HEK293 (cell line): ENCODE measurements at regions not wholly inside any gene's neighbourhood (a gene's known extent, or its start where the extent isn't known, plus 50 kb on each side); places are given as distances from the start of the nearest gene placed in this dataset.

ENCODE experiments used
- CTCF ChIA-PET: fragments of 350-600 bp; formaldehyde crosslinking; extraction: SDS; loops from one replicate; lab custom pipeline; 2021; ENCODE audit warnings: antibody characterized with exemption; lab: Yijun Ruan, JAX
- POLR2A ChIA-PET: fragments of 300-600 bp; formaldehyde crosslinking; extraction: SDS; loops from one replicate; lab custom pipeline; 2020; ENCODE audit warnings: antibody characterized with exemption, inconsistent platforms; lab: Yijun Ruan, JAX
- H3K27ac ChIP-seq: fragments of 200-500 bp; sonication (Bioruptor generic); 2 replicates; pipeline ENCODE4 v1.5.1; 2014; ENCODE audit warnings: low read depth, low read length, control low read depth, inconsistent platforms; ENCODE audit errors: extremely low read depth
- H3K36me3 ChIP-seq, 2 experiments: fragments of 200-500 bp in 1 of 2; sonication (Bioruptor generic) in 1 of 2; 1 replicate in 1 of 2; 2 replicates in 1 of 2; pipeline ENCODE4 v1.5.1; 2014 to 2017; ENCODE audit warnings: inconsistent platforms in 2 of 2, low read length in 2 of 2; ENCODE audit not compliant: control insufficient read depth in 2 of 2, insufficient read depth in 1 of 2
- H3K4me1 ChIP-seq: fragments of 200-500 bp; sonication (Bioruptor generic); 2 replicates; pipeline ENCODE4 v1.5.1; 2014; ENCODE audit warnings: mild to moderate bottlenecking, low read length, inconsistent platforms; ENCODE audit not compliant: control insufficient read depth, insufficient read depth
- H3K4me3 ChIP-seq: 2 replicates; pipeline ENCODE4 v1.5.1; 2011; ENCODE audit warnings: low read depth, mild to moderate bottlenecking, control low read depth, low read length, moderate library complexity
- H3K9me3 ChIP-seq: fragments of 200-500 bp; sonication (Bioruptor generic); 2 replicates; pipeline ENCODE4 v1.5.1; 2014; ENCODE audit warnings: low read depth, low read length, inconsistent platforms; ENCODE audit not compliant: control insufficient read depth, insufficient read depth
- FEZF1 ChIP-seq: fragments of 450-650 bp; formaldehyde crosslinking; IDR thresholded peaks from 2 replicates; pipeline ENCODE4 v1.5.1; 2016; ENCODE audit warnings: missing biosample characterization, missing genetic modification characterization
- HIC1 ChIP-seq: fragments of 450-650 bp; formaldehyde crosslinking; IDR thresholded peaks from 2 replicates; pipeline ENCODE4 v1.5.1; 2016; ENCODE audit warnings: missing biosample characterization, missing genetic modification characterization
- KLF17 ChIP-seq: fragments of 450-650 bp; formaldehyde crosslinking; IDR thresholded peaks from 2 replicates; pipeline ENCODE4 v1.5.1; 2016; ENCODE audit warnings: missing biosample characterization, missing genetic modification characterization
- MYNN ChIP-seq: fragments of 450-650 bp; formaldehyde crosslinking; IDR thresholded peaks from 2 replicates; pipeline ENCODE4 v1.5.1; 2016; ENCODE audit warnings: missing biosample characterization, missing genetic modification characterization, borderline replicate concordance
- ZBTB11 ChIP-seq: fragments of 450-650 bp; formaldehyde crosslinking; conservative IDR thresholded peaks from 2 replicates; pipeline ENCODE4 v1.5.1; 2016; ENCODE audit warnings: low read depth, missing biosample characterization, missing genetic modification characterization
- ZNF202 ChIP-seq: fragments of 450-650 bp; formaldehyde crosslinking; IDR thresholded peaks from 2 replicates; pipeline ENCODE4 v1.5.1; 2016; ENCODE audit warnings: missing biosample characterization, missing genetic modification characterization, borderline replicate concordance
- ZNF221 ChIP-seq: fragments of 450-650 bp; formaldehyde crosslinking; IDR thresholded peaks from 2 replicates; pipeline ENCODE4 v1.5.1; 2017; ENCODE audit warnings: missing biosample characterization, missing genetic modification characterization, borderline replicate concordance
- ZNF239 ChIP-seq: fragments of 450-650 bp; formaldehyde crosslinking; IDR thresholded peaks from 2 replicates; pipeline ENCODE4 v1.5.1; 2016; ENCODE audit warnings: missing biosample characterization, missing genetic modification characterization
- ZNF280D ChIP-seq: fragments of 450-650 bp; formaldehyde crosslinking; IDR thresholded peaks from 2 replicates; pipeline ENCODE4 v1.5.1; 2016; ENCODE audit warnings: missing biosample characterization, missing genetic modification characterization
- ZNF335 ChIP-seq: fragments of 450-650 bp; formaldehyde crosslinking; conservative IDR thresholded peaks from 2 replicates; pipeline ENCODE4 v1.5.1; 2016; ENCODE audit warnings: missing biosample characterization, missing genetic modification characterization
- ZNF37A ChIP-seq: fragments of 450-650 bp; IDR thresholded peaks from 2 replicates; pipeline ENCODE4 v1.5.1; 2018; ENCODE audit warnings: missing biosample characterization, missing genetic modification characterization
- ZNF404 ChIP-seq: fragments of 450-650 bp; formaldehyde crosslinking; IDR thresholded peaks from 2 replicates; pipeline ENCODE4 v1.5.1; 2017; ENCODE audit warnings: missing biosample characterization, missing genetic modification characterization
- ZNF677 ChIP-seq: fragments of 450-650 bp; IDR thresholded peaks from 2 replicates; pipeline ENCODE4 v1.5.0; 2018; ENCODE audit warnings: missing biosample characterization, mild to moderate bottlenecking, missing genetic modification characterization, moderate library complexity
- ZNF776 ChIP-seq: fragments of 450-650 bp; formaldehyde crosslinking; IDR thresholded peaks from 2 replicates; pipeline ENCODE4 v1.5.0; 2017; ENCODE audit warnings: missing biosample characterization, missing genetic modification characterization, borderline replicate concordance

- TF ChIP-seq MYNN (tag by site-specific recombination) (no peak), ZNF335 (tag by site-specific recombination) (no peak), ZBTB11 (tag by site-specific recombination) (no peak), ZNF239 (tag by site-specific recombination) (no peak)
- TF ChIP-seq, all 188 proteins: peak for 0
Observed at GRCh38 chr1:5708346-5709245, 283.6 kb downstream of the NPHP4 start (continued).

GRCh38 chr1:5707566-5708345, 284.5 kb downstream of the NPHP4 start:
- Histone ChIP-seq H3K27ac (no peak overlapping the region), H3K4me1 (no peaks in the 10 kb centered on the region), H3K36me3 (no peaks in the 10 kb centered on the region), H3K4me3 (no peak overlapping the region), H3K9me3 (no peaks in the 10 kb centered on the region)
- CTCF ChIA-PET, result interaction anchor here (1.3 kb wide), 1 partner anchor 38 kb away, joined by 5 read pairs; no protein-coding TSS in a partner anchor
- POLR2A ChIA-PET, result interaction anchor here (0.6 kb wide), 1 partner anchor 798 kb away, joined by 3 read pairs; no protein-coding TSS in a partner anchor
- TF ChIP-seq ZNF221 (tag by site-specific recombination) (no peak), ZNF280D (tag by site-specific recombination) (no peak), ZNF37A (no peak), ZNF202 (tag by site-specific recombination) (no peak), FEZF1 (no peak), ZNF776 (tag by site-specific recombination) (no peak), HIC1 (no peak), ZNF404 (no peak), ZNF677 (tag by site-specific recombination) (no peak), KLF17 (tag by site-specific recombination) (no peak)
